GM12873 (cell line): ENCODE measurements at regions not wholly inside any gene's neighbourhood (a gene's known extent, or its start where the extent isn't known, plus 50 kb on each side); places are given as distances from the start of the nearest gene placed in this dataset.

Experiments used
- TF ChIP-seq, protein P1 (sequence below): IDR thresholded peaks from 2 replicates; pipeline ENCODE4 v1.5.1; 2012; ENCODE audit warnings: low read depth, mild to moderate bottlenecking, moderate library complexity, low read length, control low read depth; ENCODE audit not compliant: insufficient read depth; ENCODE audit errors: missing control alignments

DNA sequence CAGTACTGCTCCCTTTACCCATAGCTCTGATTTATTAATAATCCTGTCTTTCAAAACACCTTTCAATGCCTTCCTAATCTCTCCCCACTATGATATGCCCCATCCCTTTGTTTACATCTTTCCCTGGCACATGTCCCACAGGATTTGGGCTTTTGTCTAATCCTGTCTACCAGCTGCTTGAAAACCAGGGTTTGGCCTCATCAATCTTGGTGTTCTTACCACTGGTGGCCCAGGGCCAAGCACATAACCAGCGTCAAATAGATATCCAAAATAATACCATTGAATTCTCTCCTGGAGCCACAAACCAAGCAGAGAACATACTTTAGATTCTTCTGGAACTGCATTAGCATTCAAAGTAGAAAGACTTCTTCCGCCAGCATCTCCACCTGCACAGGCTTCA lies 104.8 kb upstream of the PPP2R3A start:
- TF ChIP-seq, protein P1, sequence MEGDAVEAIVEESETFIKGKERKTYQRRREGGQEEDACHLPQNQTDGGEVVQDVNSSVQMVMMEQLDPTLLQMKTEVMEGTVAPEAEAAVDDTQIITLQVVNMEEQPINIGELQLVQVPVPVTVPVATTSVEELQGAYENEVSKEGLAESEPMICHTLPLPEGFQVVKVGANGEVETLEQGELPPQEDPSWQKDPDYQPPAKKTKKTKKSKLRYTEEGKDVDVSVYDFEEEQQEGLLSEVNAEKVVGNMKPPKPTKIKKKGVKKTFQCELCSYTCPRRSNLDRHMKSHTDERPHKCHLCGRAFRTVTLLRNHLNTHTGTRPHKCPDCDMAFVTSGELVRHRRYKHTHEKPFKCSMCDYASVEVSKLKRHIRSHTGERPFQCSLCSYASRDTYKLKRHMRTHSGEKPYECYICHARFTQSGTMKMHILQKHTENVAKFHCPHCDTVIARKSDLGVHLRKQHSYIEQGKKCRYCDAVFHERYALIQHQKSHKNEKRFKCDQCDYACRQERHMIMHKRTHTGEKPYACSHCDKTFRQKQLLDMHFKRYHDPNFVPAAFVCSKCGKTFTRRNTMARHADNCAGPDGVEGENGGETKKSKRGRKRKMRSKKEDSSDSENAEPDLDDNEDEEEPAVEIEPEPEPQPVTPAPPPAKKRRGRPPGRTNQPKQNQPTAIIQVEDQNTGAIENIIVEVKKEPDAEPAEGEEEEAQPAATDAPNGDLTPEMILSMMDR = no peak

GRCh38 chr3:135862361-135862760 lies 103.2 kb upstream of the PPP2R3A start:
- TF ChIP-seq, protein P1 = no peak

DNA sequence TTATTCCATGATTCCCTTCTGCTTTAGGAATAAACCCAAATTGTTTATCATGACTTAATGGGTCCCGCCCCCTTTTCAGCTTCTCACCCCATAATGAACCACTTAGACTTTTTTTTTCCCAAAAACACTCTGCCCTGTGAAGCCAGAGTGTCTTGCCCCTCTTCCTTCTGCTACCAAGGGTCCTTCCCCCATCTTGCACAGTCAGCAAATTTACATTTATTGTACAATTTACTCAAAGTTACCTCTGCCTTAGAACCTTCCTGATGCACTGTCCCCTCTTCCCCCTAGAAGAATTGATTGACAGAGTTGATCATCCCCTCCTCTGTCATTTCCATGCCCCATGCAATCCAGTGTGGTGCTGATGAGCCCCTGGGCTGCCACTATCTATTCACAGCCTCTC lies 101.5 kb upstream of the PPP2R3A start:
- TF ChIP-seq, protein P1 = no peak

DNA sequence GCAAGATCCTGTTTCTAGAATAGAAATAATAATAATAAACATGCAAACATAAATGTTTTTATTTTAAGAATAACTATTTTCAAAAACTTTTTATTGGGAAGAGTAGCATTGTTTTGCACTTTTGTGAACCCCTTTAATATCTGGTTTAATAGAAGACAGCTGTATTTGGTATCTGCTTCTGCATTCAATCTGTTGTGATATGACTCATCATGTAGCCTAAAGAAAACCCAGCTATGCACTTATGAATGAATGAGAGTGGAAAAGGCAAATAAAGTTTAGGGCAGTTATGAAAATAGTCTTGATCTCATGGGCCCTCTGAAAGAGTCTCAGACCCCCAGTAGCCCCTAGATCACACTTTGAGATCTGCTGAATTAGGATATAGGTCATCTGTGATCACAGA lies 100.4 kb upstream of the PPP2R3A start:
- TF ChIP-seq, protein P1 = no peak

GRCh38 chr3:135865553-135865952 lies 100.0 kb upstream of the PPP2R3A start:
- TF ChIP-seq, protein P1 = no peak

DNA sequence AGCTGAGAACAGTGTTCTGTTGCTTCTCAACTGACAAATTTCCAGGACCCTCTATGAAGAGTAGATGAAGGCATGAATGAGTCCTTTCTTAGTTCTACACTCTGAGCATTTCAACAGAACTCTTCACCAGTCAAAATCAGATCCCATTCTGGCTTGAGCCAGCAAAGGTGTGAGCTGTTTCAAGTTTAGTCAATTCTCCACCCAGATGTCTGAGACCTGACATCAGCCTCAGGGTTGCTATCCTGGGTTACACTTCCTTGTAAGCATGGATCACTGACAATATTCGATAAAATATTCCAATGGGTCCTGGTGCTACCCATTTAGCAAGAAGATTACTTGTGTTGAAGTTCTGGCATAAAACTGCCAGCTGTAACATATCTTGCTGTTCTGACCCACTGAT lies 97.6 kb upstream of the PPP2R3A start:
- TF ChIP-seq, protein P1 = no peak

DNA sequence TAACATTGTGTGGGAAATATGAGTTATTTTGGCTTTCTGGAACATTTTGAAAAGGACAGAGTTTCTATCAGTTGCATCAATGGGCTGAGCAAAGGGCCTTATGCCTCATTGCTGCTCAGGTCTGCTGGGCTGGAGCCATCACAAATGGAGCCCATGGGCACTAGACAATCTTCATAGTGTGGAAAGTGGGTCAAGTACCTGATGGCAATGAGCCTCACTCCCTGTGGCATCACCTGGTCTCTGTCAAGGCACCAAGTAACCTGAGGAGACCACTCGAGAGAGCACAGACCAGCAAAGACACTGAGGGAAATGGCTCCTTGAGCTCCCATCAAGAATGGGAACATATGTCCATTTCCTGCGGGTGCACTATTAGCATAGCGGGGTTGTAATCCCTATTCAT lies 96.7 kb upstream of the PPP2R3A start:
- TF ChIP-seq, protein P1 = no peak
